ENCODE measurements at regions not wholly inside any gene's neighbourhood (a gene's known extent, or its start where the extent isn't known, plus 50 kb on each side); places are given as distances from the start of the nearest gene placed in this dataset.
A peak's percentile ranks its signal among the peaks of the same experiment; 100 is the strongest.
"Not testable (repeated sequence)": the region's sequence is repeated elsewhere in the genome, so short reads cannot be mapped to it uniquely, and the experiment has no call there.

DNA sequence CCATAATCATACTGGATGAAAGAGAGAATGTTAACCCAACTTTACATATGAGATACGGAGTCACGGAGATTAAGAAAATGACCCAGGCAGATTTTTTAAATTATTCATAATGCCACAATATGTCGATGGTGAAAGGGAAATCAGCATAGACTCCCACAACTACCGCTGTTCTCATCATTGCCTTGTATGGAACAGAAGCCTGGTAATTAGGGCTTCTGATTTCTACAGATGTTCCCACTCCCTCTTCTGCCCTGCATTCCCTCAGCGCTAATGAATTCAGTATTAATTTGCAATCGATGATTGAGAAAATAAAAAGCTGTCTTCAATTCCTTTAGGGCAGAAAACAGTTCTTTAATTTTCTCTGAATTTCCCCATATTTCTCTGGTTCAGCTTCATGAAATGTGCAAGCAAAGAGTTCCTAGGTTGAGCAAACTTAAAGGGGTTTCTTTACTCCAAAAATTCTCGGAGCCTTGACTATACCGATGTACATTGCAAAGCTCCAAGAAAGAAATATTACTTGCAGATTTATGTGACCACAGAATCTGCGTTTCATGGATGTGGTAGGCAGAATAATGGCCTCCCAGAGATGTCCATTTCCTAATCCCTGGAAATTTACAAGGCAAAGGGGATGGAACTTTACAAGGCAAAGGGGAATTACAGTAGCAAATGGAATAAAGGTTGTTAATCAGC lies 134.9 kb upstream of the ZC3H12C start:
- in situ Hi-C loops (cut with HindIII; ENCODE audit: low sequenced_read_pairs), result no loop called here
- H3K4me3 ChIP-seq (ENCODE audit: low read depth, low read length), result no peak overlapping the region
- DNase-seq (ENCODE audit: low read depth), result no peak
- TF ChIP-seq, protein P1, sequence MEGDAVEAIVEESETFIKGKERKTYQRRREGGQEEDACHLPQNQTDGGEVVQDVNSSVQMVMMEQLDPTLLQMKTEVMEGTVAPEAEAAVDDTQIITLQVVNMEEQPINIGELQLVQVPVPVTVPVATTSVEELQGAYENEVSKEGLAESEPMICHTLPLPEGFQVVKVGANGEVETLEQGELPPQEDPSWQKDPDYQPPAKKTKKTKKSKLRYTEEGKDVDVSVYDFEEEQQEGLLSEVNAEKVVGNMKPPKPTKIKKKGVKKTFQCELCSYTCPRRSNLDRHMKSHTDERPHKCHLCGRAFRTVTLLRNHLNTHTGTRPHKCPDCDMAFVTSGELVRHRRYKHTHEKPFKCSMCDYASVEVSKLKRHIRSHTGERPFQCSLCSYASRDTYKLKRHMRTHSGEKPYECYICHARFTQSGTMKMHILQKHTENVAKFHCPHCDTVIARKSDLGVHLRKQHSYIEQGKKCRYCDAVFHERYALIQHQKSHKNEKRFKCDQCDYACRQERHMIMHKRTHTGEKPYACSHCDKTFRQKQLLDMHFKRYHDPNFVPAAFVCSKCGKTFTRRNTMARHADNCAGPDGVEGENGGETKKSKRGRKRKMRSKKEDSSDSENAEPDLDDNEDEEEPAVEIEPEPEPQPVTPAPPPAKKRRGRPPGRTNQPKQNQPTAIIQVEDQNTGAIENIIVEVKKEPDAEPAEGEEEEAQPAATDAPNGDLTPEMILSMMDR (IDR thresholded peaks at IDR 0.05; ENCODE audit: low read depth, low read length, missing control alignments), result no peak

- TF ChIP-seq, protein P1 (IDR thresholded peaks at IDR 0.05; ENCODE audit: low read depth, low read length, missing control alignments), result no peak
- H3K4me3 ChIP-seq (ENCODE audit: low read depth, low read length), result no peak overlapping the region
- DNase-seq (ENCODE audit: low read depth), result no peak
- in situ Hi-C loops (cut with HindIII; ENCODE audit: low sequenced_read_pairs), result no loop called here
Observed at GRCh38 chr11:109958821-109959166, 134.4 kb upstream of the ZC3H12C start.

DNA sequence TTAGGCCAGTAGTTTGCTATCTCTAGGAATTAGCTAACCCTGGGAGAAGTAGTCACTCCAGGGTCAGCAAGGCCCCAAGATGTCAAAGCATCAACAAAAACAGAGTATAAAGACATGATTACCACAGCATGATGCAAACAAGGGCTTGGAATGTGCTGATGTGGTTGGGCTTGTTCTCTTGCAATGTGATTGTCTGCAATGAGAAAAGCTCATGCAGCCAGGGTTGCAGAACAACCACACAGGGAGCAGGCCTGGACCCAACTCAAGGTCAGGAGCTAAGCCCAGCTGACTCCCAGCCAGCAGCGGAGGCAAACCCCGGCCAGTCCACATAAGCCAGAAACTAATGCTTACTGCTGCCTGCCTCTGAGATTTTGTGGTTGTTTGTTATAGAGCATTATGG lies 132.4 kb upstream of the ZC3H12C start:
- in situ Hi-C loops (cut with HindIII; ENCODE audit: low sequenced_read_pairs), result no loop called here
- peak; percentile 95 for DNase-seq (ENCODE audit: low read depth)
- H3K4me3 ChIP-seq (ENCODE audit: low read depth, low read length), result no peak overlapping the region
- TF ChIP-seq, protein P1 (IDR thresholded peaks at IDR 0.05; ENCODE audit: low read depth, low read length, missing control alignments), result no peak

DNA sequence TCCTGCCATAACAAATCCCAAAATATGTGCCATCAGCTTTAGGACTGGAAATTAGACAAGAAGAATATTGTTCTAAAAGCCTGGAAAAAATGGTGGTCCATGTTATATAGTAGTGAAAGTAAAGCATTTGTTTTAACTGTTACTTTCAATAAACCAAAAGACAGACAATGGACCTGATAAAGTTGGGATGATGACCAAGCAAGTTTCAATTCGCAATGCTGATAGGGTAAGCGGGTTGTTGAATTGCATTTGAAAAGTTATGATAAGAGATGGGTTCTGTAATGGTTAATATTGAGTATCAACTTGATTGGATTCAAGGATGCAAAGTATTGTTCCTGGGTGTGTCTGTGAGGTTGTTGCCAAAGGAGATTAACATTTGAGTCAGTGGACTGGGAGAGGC lies 131.9 kb upstream of the ZC3H12C start:
- TF ChIP-seq, protein P1 (IDR thresholded peaks at IDR 0.05; ENCODE audit: low read depth, low read length, missing control alignments), result no peak
- no peak for DNase-seq (ENCODE audit: low read depth)
- in situ Hi-C loops (cut with HindIII; ENCODE audit: low sequenced_read_pairs), result no loop called here
- H3K4me3 ChIP-seq (ENCODE audit: low read depth, low read length), result no peak overlapping the region

DNA sequence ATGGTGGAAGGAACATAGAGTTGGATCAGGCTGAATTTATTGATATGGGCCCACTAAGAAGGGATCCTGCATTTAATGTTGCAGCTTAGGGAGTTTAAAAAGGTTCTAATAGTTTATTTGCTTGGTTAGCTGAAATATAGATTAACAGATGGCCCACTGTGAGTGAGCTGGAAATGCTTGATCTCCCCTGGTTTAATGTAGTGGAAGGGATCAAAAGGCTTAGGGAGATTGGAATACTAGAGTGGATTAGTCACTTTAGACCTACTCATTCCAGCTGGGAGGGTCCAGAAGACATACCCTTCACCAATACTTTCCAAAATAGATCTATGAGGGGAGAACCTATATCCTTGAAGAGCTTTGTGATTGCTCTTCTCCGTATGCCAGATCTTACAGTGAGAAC lies 130.1 kb upstream of the ZC3H12C start:
- no peak overlapping the region for H3K4me3 ChIP-seq (ENCODE audit: low read depth, low read length)
- in situ Hi-C loops (cut with HindIII; ENCODE audit: low sequenced_read_pairs), result no loop called here
- no peak for DNase-seq (ENCODE audit: low read depth)
- TF ChIP-seq, protein P1 (IDR thresholded peaks at IDR 0.05; ENCODE audit: low read depth, low read length, missing control alignments), result no peak

GRCh38 chr11:109964487-109964886 lies 128.7 kb upstream of the ZC3H12C start:
- TF ChIP-seq, protein P1 (IDR thresholded peaks at IDR 0.05; ENCODE audit: low read depth, low read length, missing control alignments), result no peak

GRCh38 chr11:109965445-109965844 lies 127.7 kb upstream of the ZC3H12C start:
- in situ Hi-C loops (cut with HindIII; ENCODE audit: low sequenced_read_pairs); H3K4me3 ChIP-seq (ENCODE audit: low read depth, low read length); DNase-seq (ENCODE audit: low read depth): not testable (repeated sequence)

More at GRCh38 chr11:109964487-109964886, 128.7 kb upstream of the ZC3H12C start:
- no peak overlapping the region for H3K4me3 ChIP-seq (ENCODE audit: low read depth, low read length)
- in situ Hi-C loops (cut with HindIII; ENCODE audit: low sequenced_read_pairs), result no loop called here
- no peak for DNase-seq (ENCODE audit: low read depth)

DNA sequence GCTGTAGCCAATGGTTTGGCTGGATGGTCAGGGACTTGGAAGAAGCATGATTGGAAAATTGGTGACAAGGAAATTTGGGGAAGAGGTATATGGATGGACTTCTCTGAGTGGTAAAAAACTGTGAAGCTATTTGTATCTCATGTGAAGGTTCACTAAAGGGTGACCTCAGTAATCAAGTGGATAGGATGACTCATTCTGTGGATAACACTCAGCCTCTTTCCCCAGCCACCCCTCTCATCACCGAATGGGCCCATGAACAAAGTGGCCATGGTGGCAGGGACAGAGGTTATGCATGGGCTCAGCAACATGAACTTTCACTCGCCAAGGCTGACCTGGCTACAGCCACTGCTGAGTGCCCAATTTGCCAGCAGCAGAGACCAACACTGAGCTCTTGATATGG lies 127.3 kb upstream of the ZC3H12C start:
- H3K4me3 ChIP-seq (ENCODE audit: low read depth, low read length); in situ Hi-C loops (cut with HindIII; ENCODE audit: low sequenced_read_pairs); DNase-seq (ENCODE audit: low read depth): not testable (repeated sequence)

DNA sequence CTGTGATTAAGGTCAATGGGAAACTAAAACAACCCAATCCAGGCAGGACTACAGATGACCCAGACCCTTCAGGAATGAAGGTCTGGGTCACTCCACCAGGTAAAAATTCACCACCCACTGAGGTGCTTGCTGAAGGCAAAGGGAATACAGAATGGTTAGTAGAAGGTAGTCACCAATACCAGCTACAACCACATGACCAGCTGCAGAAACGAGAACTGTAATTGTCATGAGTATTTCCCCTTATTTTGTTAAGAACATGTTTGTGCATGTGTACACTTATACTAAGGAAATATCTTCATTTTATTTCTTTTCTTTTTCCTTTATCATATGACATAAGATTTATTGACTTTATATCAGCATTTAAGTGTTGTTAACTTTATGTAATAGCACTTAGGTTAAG lies 126.1 kb upstream of the ZC3H12C start:
- H3K4me3 ChIP-seq (ENCODE audit: low read depth, low read length); in situ Hi-C loops (cut with HindIII; ENCODE audit: low sequenced_read_pairs); DNase-seq (ENCODE audit: low read depth): not testable (repeated sequence)

Data from astrocyte of the cerebellum (primary cell).